GM10248 (cell line): ENCODE measurements at regions not wholly inside any gene's neighbourhood (a gene's known extent, or its start where the extent isn't known, plus 50 kb on each side); places are given as distances from the start of the nearest gene placed in this dataset.
"Not testable (repeated sequence)": the region's sequence is repeated elsewhere in the genome, so short reads cannot be mapped to it uniquely, and the experiment has no call there.

Experiments used
- CTCF ChIA-PET: fragments of 300-600 bp; sonication (Branson Sonifier 250); formaldehyde crosslinking; extraction: SDS; loops from one replicate; lab custom pipeline; 2021; ENCODE audit warnings: antibody characterized with exemption; lab: Yijun Ruan, JAX
- POLR2A ChIA-PET: fragments of 350-650 bp; sonication (Branson Sonifier 250); formaldehyde crosslinking; extraction: SDS; loops from one replicate; lab custom pipeline; 2020; ENCODE audit warnings: antibody characterized with exemption; lab: Yijun Ruan, JAX
- DNase-seq: peaks from one replicate; pipeline ENCODE4 v3.0.0; 2012; ENCODE audit errors: extremely low spot score
- TF ChIP-seq, protein P1 (sequence below): IDR thresholded peaks from 2 replicates; pipeline ENCODE4 v1.5.1; 2012; ENCODE audit warnings: mild to moderate bottlenecking, low read depth; ENCODE audit errors: extremely low read depth, missing control alignments, control extremely low read depth

DNA sequence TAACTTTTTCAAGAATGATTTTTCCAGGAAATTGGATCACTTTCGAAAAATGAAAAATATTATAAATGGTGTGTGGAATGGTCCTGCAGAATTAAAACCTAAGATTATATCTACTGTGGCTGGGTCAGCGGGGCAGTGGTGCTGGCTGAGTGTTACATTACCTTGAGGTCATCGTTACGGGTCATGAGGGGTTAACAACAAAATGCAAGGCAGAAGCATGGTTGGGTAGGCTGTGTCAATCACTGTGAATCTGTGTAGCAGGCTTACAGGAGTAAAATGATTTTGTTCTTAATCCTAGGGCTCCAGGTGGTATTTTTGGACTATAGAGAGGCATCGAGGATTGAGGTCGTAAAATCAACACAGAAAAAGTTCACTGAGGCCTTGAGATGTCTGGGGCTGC, 105.2 kb upstream of the AMOT start:
- ChIA-PET POLR2A (no interaction called here), CTCF (no interaction called here)
- TF ChIP-seq, protein P1, sequence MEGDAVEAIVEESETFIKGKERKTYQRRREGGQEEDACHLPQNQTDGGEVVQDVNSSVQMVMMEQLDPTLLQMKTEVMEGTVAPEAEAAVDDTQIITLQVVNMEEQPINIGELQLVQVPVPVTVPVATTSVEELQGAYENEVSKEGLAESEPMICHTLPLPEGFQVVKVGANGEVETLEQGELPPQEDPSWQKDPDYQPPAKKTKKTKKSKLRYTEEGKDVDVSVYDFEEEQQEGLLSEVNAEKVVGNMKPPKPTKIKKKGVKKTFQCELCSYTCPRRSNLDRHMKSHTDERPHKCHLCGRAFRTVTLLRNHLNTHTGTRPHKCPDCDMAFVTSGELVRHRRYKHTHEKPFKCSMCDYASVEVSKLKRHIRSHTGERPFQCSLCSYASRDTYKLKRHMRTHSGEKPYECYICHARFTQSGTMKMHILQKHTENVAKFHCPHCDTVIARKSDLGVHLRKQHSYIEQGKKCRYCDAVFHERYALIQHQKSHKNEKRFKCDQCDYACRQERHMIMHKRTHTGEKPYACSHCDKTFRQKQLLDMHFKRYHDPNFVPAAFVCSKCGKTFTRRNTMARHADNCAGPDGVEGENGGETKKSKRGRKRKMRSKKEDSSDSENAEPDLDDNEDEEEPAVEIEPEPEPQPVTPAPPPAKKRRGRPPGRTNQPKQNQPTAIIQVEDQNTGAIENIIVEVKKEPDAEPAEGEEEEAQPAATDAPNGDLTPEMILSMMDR = no peak
- no peak for DNase-seq

DNA sequence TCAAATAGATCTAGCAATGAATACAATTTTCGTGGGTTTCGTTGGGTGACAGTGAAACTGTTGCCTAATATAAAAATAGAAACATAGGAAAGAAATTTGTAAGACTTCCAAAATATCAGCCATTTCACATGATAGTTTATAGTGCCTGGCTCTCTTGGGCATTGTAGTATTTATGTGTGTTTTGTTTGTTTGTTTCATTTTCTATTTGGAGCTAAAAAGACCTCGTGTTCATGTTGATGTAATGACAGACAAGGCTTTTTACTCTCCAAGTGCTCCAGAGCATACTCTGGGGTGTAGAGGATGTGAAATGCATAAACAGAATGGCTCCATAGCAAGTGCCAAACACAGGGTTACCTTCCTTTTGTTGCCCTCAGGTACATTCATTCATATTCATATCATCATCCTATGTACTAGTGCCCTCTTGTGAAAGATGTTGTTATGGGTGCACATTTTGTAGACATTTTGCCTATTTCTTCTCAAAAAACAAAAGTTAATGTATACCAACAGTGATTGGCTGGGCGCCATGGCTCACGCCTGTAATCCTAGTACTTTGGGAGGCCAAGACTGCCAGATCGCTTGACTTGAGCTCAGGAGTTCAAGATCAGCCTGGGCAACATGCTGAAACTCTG, 100.7 kb upstream of the AMOT start:
- TF ChIP-seq, protein P1 = no peak
- CTCF ChIA-PET = interaction anchor here (1.4 kb wide), 1 partner anchor 8 kb away, joined by 3 read pairs; no protein-coding TSS in a partner anchor
- DNase-seq = peak; percentile 10
- POLR2A ChIA-PET = no interaction called here

DNA sequence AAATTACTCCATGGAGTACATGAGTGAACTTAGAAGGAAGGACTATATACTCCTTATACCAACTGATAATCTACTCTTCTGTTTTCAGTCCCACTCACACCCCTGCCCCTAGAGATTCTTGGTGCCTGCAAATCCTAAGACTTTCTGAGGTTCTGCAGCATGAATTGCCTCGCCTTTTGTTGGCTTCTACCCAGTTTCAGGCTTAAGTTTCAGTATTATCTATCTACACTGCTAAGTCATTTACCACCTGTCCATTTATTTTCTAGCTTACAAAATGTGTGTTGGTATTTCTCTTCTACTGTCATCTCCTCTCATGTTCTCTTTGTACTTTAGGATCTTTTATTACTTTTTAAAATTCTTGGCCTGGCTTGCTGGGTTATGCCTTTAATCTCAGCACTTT, 94.4 kb upstream of the AMOT start:
- DNase-seq = no peak
- CTCF ChIA-PET = no interaction called here

DNA sequence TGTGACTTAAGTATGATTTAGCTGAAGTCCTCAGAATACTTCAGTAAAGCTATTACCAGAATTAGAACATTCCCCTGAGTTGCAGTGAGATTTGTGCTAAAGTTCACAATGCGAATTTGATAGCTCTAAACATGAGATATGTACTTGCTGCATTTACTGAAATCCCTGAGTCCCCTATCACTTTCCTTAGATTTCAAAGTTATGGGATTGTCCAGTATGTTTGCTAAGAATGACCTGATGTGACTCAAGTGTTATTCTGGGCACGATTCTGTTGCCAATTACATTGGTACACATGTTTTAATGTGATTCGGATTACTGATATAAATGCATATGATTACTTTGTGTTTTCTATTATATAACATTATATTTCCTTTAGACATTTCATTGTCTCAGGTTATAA, 91.3 kb upstream of the AMOT start:
- TF ChIP-seq, protein P1 = no peak
- POLR2A ChIA-PET = no interaction called here

More for the DNA sequence above, 94.4 kb upstream of the AMOT start:
- POLR2A ChIA-PET = no interaction called here
- TF ChIP-seq, protein P1 = no peak

DNA sequence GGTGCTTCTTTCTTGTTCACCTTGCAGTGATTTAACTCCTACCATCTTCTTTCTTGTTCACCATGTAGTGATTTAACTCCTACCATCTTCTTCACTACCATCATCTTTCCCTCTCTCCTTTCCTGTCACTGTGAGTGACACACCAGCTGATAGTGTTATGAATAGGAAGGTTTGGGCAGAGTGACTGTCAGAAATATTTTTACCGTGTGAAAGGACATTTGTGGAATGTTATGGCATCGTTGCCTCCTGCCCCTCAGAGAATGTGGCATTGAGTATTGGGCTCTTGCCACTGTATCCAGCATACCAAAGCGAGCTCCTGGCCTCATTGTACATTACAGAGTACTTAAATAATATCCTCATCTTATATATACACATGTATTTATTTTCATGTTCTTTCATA, 90.8 kb upstream of the AMOT start:
- TF ChIP-seq, protein P1 = no peak
- DNase-seq = no peak

More for the DNA sequence above, 91.3 kb upstream of the AMOT start:
- CTCF ChIA-PET = no interaction called here
- DNase-seq = no peak

DNA sequence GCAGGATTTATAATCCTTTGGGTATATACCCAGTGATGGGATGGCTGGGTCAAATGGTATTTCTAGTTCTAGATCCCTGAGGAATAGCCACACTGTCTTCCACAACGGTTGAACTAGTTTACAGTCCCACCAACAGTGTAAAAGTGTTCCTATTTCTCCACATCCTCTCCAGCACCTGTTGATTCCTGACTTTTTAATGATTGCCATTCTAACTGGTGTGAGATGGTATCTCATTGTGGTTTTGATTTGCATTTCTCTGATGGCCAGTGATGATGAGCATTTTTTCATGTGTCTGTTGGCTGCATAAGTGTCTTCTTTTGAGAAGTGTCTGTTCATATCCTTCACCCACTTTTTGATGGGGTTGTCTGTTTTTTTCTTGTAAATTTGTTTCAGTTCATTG, 82.8 kb upstream of the AMOT start:
- CTCF ChIA-PET, POLR2A ChIA-PET, DNase-seq: not testable (repeated sequence)

More for the DNA sequence above, 90.8 kb upstream of the AMOT start:
- ChIA-PET CTCF (no interaction called here), POLR2A (no interaction called here)

DNA sequence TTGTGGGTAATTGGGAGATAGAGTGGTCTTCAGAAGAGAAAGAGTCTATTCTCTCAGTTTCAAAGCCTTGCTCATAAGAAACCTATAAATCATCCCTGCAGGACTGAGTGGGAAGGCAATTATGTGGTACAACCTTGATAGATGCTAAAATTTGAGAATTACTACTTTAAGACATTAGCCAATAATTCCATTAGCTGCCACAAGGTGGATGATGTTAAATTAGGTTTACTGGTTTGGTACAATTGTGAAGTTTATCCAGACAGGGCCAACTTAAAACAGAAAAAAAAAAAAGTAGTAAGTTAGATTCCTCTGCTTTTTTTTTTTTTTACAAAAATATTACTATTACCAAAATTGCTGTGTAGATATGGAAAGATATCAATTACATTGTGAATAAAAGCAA, 73.2 kb upstream of the AMOT start:
- POLR2A ChIA-PET = no interaction called here
- CTCF ChIA-PET = no interaction called here
- no peak for DNase-seq
- TF ChIP-seq, protein P1 = no peak
